ENCODE measurements at regions not wholly inside any gene's neighbourhood (a gene's known extent, or its start where the extent isn't known, plus 50 kb on each side); places are given as distances from the start of the nearest gene placed in this dataset.

GRCh38 chr7:131111081-131111576, 216.5 kb upstream of the MKLN1 start:
- no peak for TF ChIP-seq CTCF (conservative IDR thresholded peaks at IDR 0.05; ENCODE audit: control insufficient read depth, insufficient read depth, low read depth, low read length)
- H3K4me3 ChIP-seq (ENCODE audit: control insufficient read depth, low read depth, low read length) = peak overlapping the region; percentile 91
- peak; percentile 95 for DNase-seq (ENCODE audit: low read depth)

- no peak for DNase-seq (ENCODE audit: low read depth)
- no peak overlapping the region for H3K4me3 ChIP-seq (ENCODE audit: control insufficient read depth, low read depth, low read length)
- TF ChIP-seq CTCF (conservative IDR thresholded peaks at IDR 0.05; ENCODE audit: control insufficient read depth, insufficient read depth, low read depth, low read length) = no peak
These were observed 215.9 kb upstream of the MKLN1 start for GRCh38 chr7:131111792-131112191.

- no peak for DNase-seq (ENCODE audit: low read depth)
- no peak overlapping the region for H3K4me3 ChIP-seq (ENCODE audit: control insufficient read depth, low read depth, low read length)
- no peak for TF ChIP-seq CTCF (conservative IDR thresholded peaks at IDR 0.05; ENCODE audit: control insufficient read depth, insufficient read depth, low read depth, low read length)
These were observed 215.2 kb upstream of the MKLN1 start for GRCh38 chr7:131112431-131112830.

GRCh38 chr7:131115340-131115739, 212.3 kb upstream of the MKLN1 start:
- no peak for DNase-seq (ENCODE audit: low read depth)
- no peak for TF ChIP-seq CTCF (conservative IDR thresholded peaks at IDR 0.05; ENCODE audit: control insufficient read depth, insufficient read depth, low read depth, low read length)
- H3K4me3 ChIP-seq (ENCODE audit: control insufficient read depth, low read depth, low read length) = no peak overlapping the region

- no peak overlapping the region for H3K4me3 ChIP-seq (ENCODE audit: control insufficient read depth, low read depth, low read length)
- TF ChIP-seq CTCF (conservative IDR thresholded peaks at IDR 0.05; ENCODE audit: control insufficient read depth, insufficient read depth, low read depth, low read length) = no peak
- no peak for DNase-seq (ENCODE audit: low read depth)
These were observed 210.2 kb upstream of the MKLN1 start for GRCh38 chr7:131117439-131117838.

- no peak for TF ChIP-seq CTCF (conservative IDR thresholded peaks at IDR 0.05; ENCODE audit: control insufficient read depth, insufficient read depth, low read depth, low read length)
- H3K4me3 ChIP-seq (ENCODE audit: control insufficient read depth, low read depth, low read length) = no peak overlapping the region
- DNase-seq (ENCODE audit: low read depth) = no peak
These were observed 208.3 kb upstream of the MKLN1 start for GRCh38 chr7:131119381-131119780.

- DNase-seq (ENCODE audit: low read depth) = no peak
- no peak for TF ChIP-seq CTCF (conservative IDR thresholded peaks at IDR 0.05; ENCODE audit: control insufficient read depth, insufficient read depth, low read depth, low read length)
- H3K4me3 ChIP-seq (ENCODE audit: control insufficient read depth, low read depth, low read length) = no peak overlapping the region
These were observed 205.3 kb upstream of the MKLN1 start for GRCh38 chr7:131122394-131122793.

All from fibroblast of mammary gland (primary cell).